Stimulated activated CD4-positive, alpha-beta T cell treated with anti-CD3 and anti-CD28 coated beads, Interleukin-15, amount 100 ng/mL, for 24 hours (primary cell): ENCODE measurements at regions not wholly inside any gene's neighbourhood (a gene's known extent, or its start where the extent isn't known, plus 50 kb on each side); places are given as distances from the start of the nearest gene placed in this dataset.
"Not testable (repeated sequence)": the region's sequence is repeated elsewhere in the genome, so short reads cannot be mapped to it uniquely, and the experiment has no call there.

ENCODE experiments used
- DNase-seq: peaks from one replicate; pipeline ENCODE4 v3.0.0-alpha.2; 2020

GRCh38 chr2:220585241-220585640 is 957.8 kb downstream of the SLC4A3 start:
- no peak for DNase-seq

GRCh38 chr2:220586980-220587530 is 959.6 kb downstream of the SLC4A3 start:
- DNase-seq, result no peak

- DNase-seq, result no peak
Measured at GRCh38 chr2:220588148-220588547, 960.7 kb downstream of the SLC4A3 start.

- DNase-seq, result no peak
Measured at GRCh38 chr2:220590476-220590875, 963.0 kb downstream of the SLC4A3 start.

GRCh38 chr2:220593526-220593925 is 966.1 kb downstream of the SLC4A3 start:
- no peak for DNase-seq

- DNase-seq, result no peak
Measured at GRCh38 chr2:220601674-220602073, 970.4 kb downstream of the EPHA4 start.

GRCh38 chr2:220613004-220613403 is 959.1 kb downstream of the EPHA4 start:
- not testable (repeated sequence) for DNase-seq

- no peak for DNase-seq
Measured at GRCh38 chr2:220614064-220614463, 958.0 kb downstream of the EPHA4 start.

- DNase-seq, result no peak
Measured at GRCh38 chr2:220619525-220620220, 952.4 kb downstream of the EPHA4 start.

GRCh38 chr2:220626603-220627002 is 945.5 kb downstream of the EPHA4 start:
- DNase-seq, result no peak

- DNase-seq, result no peak
Measured at GRCh38 chr2:220628252-220628651, 943.9 kb downstream of the EPHA4 start.

GRCh38 chr2:220641137-220641536 is 931.0 kb downstream of the EPHA4 start:
- DNase-seq, result no peak

- no peak for DNase-seq
Measured at GRCh38 chr2:220646424-220646823, 925.7 kb downstream of the EPHA4 start.

GRCh38 chr2:220648628-220649027 is 923.5 kb downstream of the EPHA4 start:
- no peak for DNase-seq

GRCh38 chr2:220653776-220654175 is 918.3 kb downstream of the EPHA4 start:
- no peak for DNase-seq

GRCh38 chr2:220654322-220654721 is 917.8 kb downstream of the EPHA4 start:
- no peak for DNase-seq

GRCh38 chr2:220660277-220661145 is 911.6 kb downstream of the EPHA4 start:
- no peak for DNase-seq

GRCh38 chr2:220662431-220662830 is 909.7 kb downstream of the EPHA4 start:
- DNase-seq, result no peak

GRCh38 chr2:220663065-220663464 is 909.0 kb downstream of the EPHA4 start:
- no peak for DNase-seq

- DNase-seq, result no peak
Measured at GRCh38 chr2:220664272-220665107, 907.6 kb downstream of the EPHA4 start.

GRCh38 chr2:220665108-220665471 is 907.0 kb downstream of the EPHA4 start:
- DNase-seq, result no peak

- DNase-seq, result no peak
Measured at GRCh38 chr2:220669324-220669723, 902.8 kb downstream of the EPHA4 start.

GRCh38 chr2:220670511-220670910 is 901.6 kb downstream of the EPHA4 start:
- no peak for DNase-seq
